GM12891 (cell line): ENCODE measurements at regions not wholly inside any gene's neighbourhood (a gene's known extent, or its start where the extent isn't known, plus 50 kb on each side); places are given as distances from the start of the nearest gene placed in this dataset.
A peak's percentile ranks its signal among the peaks of the same experiment; 100 is the strongest.

Experiments
- DNase-seq: peaks from one replicate; pipeline ENCODE4 v3.0.0; 2011; ENCODE audit warnings: low spot score; ENCODE audit not compliant: insufficient read length
- FAIRE-seq: peaks from 2 replicates; lab custom pipeline; 2011; peaks lifted over from hg19 to GRCh38; lab: Jason Lieb, UNC
- PAX5 ChIP-seq: IDR thresholded peaks from 2 replicates; pipeline ENCODE4 v1.6.1; 2011; ENCODE audit warnings: low read length, moderate library complexity, mild to moderate bottlenecking; ENCODE audit not compliant: insufficient read depth, severe bottlenecking
- POLR2A ChIP-seq: IDR thresholded peaks from 2 replicates; pipeline ENCODE4 v1.6.1; 2011; ENCODE audit warnings: low read depth, low read length, control low read depth
- POLR2AphosphoS5 ChIP-seq: IDR thresholded peaks from 2 replicates; pipeline ENCODE4 v1.6.1; 2011; ENCODE audit warnings: low read depth, low read length, control low read depth
- POU2F2 ChIP-seq: IDR thresholded peaks from 2 replicates; pipeline ENCODE4 v1.6.1; 2011; ENCODE audit warnings: low read depth, mild to moderate bottlenecking, control low read depth, low read length, moderate library complexity
- SPI1 ChIP-seq: IDR thresholded peaks from 2 replicates; pipeline ENCODE4 v1.6.1; 2011; ENCODE audit warnings: low read depth, low read length, control low read depth
- TAF1 ChIP-seq: IDR thresholded peaks from 2 replicates; pipeline ENCODE4 v1.6.1; 2011; ENCODE audit warnings: low read depth, low read length, control low read depth

DNA sequence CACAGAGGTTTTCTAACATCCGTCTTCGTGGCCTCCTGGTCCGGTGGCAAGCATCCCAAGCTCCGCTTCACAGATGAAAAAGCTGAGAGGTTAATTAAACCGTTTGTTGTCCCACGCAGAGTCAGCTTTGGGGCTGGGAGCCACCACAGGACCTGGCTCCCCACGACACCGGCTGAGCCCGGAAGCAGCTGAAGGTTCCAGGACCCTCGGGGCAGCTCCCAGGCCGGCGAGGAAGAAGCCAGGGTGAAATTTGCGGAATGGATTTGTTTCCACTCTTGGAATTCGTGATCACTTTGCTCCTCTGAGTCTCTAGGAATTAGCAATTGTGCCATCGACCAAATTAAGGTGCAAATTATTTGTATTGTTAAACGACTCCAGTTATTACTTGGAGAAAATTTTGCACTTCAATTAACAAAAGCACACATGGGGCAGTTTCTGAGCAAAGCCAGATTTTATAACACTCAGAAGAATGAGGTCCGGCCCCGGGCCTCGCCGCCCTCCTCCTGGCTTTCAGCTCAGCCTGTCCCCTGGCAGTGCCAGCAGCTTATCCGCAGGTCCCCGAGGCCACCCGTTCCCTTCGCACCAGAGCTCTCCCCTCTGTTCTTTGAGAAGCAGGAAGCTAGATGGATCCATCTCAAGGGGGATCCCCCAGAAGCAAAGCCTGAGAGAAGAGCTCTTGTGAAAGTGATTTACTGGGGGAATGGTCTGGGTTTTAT, 69.1 kb downstream of the SIK1 start:
- TF ChIP-seq SPI1 (no peak), POLR2A (no peak), POLR2AphosphoS5 (no peak), POU2F2 (no peak), PAX5 (no peak), TAF1 (no peak)
- no peak for FAIRE-seq

DNA sequence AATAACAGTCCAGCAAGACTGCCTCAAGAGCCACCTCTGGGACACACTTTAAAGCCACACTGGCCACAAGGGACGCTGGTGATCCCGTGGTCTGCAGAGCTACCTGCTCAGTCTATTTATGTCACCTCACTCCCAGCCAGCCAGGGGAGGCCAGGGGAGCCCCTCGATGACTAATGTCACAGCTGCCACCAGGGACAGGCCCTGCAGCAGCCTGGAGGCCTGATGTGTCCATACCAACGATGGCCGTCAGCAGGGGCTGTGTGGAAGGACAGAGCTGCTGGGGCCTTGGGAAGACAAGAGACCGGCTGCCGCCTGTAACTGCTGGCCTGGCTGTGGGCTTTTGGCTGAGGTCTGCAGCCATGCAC, 71.0 kb downstream of the SIK1 start:
- DNase-seq, result no peak
- no peak for FAIRE-seq
- TF ChIP-seq TAF1 (no peak), POU2F2 (no peak), POLR2AphosphoS5 (no peak), PAX5 (no peak), SPI1 (no peak), POLR2A (no peak)

More for the DNA sequence above, 69.1 kb downstream of the SIK1 start:
- DNase-seq, result no peak

DNA sequence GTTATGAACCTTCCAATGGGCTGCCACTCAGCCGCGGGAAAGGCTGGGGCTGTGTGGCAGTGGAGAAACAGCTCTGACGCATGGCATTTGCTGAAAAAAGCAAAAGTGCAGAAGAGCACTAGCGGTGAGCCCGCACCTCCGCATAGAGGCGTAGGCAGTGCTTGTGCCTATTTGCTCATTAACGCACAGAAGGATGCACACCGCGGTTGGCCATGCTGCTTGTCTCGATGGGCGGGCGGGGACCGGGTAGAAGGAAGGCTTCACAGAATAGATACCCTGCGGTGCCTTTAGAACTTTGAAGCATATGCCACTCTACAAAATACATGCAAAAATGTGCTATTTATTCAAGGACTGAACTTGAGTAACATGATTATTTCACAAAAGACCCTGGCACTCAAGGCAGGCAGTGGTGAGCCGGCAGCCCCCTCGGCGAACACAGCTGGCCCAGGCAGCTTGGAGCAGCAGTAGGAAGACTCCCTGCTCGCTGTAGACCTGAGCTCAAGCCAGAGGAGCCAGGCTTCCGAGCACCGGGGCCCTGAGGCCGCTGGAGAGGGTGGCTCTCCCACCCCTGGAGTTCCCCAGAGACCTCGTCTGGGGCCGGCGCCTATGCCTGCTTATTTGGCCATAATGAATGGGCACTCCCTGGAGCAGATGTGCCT, 71.5 kb downstream of the SIK1 start:
- DNase-seq (no peak), FAIRE-seq (no peak)
- TF ChIP-seq POU2F2, result no peak
- TF ChIP-seq TAF1, result no peak
- TF ChIP-seq PAX5, result no peak
- no peak for TF ChIP-seq SPI1

DNA sequence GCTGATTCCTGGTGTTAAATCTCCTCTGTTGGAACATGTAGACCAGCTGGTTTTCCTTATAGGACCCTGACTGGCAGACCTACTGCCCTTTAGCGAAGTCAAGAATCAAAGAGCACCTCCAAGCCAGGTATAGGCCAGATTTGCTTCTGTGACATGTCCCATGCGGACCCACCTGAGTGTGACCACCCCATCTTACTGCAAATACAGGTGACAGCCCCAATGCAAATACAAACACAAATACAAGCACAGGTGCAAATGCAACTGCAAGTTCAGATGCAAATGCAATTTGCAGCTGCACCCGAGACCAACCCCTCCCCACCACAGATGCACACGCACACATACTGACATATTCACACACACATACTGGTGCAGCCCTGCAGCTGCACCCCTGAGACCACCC, 72.3 kb downstream of the SIK1 start:
- DNase-seq (no peak), FAIRE-seq (peak; percentile 75)
- TF ChIP-seq SPI1, result no peak
- no peak for TF ChIP-seq POU2F2
- no peak for TF ChIP-seq POLR2AphosphoS5
- no peak for TF ChIP-seq POLR2A
- TF ChIP-seq PAX5, result no peak
- no peak for TF ChIP-seq TAF1

DNA sequence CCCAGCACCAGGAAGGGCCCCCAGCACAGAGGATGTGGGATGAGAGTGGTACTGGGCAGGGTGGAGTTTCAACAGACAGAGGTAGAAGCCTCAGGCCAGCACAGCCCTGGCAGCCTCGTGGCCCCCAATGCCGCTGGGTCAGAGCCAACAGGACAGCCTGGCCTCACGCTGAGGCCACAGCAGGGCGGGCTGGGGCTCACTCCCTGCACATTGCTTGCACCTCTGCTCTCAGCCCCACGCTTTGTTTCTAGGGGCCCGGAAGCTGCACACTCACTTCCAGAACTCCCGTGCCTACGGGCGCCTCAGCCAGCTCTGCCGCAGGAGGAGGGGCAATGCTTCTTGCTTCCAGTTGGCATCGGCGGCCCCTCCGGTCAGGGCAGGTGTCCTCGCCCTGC, 72.9 kb downstream of the SIK1 start:
- no peak for TF ChIP-seq POLR2AphosphoS5
- TF ChIP-seq PAX5, result no peak
- TF ChIP-seq TAF1, result no peak
- TF ChIP-seq POLR2A, result no peak
- no peak for TF ChIP-seq POU2F2
- TF ChIP-seq SPI1, result no peak
- FAIRE-seq (no peak), DNase-seq (no peak)

DNA sequence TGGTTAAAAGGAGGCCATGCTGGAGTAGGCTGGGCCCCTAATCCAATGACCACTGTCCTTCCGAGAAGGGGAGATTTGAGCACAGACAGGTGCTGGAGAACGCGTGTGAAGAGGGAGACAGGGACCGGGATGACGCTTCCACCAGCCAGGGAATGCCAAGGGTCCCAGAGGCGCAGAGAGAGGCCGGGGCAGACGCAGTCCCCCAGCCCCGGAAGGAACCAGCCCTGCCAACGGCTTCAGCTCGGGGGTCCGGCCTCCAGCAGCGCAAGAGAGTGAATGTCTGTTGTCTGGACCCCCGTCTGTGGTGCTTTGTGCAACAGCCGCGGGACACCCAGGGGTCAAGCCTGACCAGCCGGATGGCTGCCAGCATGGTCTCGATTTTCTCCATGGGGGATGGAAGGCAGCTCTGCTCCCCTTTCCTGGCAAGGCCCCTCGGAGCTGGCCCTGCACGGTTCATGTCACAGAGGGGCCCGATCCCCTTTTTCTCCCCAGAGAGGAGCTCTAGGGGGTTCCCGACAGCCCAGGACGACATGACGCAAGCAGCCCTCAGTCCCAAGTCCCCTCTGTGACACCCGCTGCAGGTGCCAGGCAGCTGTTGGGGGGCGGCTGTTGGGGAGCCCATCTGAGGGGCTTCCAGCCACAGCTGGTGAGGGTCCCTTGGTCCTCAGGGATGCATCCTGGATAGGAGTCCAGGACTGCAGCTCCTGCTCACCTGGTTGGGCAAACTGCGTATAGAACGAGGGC, 73.5 kb downstream of the SIK1 start:
- TF ChIP-seq POU2F2 (no peak), POLR2A (no peak), PAX5 (no peak), TAF1 (no peak), POLR2AphosphoS5 (no peak), SPI1 (no peak)
- DNase-seq (no peak), FAIRE-seq (no peak)

DNA sequence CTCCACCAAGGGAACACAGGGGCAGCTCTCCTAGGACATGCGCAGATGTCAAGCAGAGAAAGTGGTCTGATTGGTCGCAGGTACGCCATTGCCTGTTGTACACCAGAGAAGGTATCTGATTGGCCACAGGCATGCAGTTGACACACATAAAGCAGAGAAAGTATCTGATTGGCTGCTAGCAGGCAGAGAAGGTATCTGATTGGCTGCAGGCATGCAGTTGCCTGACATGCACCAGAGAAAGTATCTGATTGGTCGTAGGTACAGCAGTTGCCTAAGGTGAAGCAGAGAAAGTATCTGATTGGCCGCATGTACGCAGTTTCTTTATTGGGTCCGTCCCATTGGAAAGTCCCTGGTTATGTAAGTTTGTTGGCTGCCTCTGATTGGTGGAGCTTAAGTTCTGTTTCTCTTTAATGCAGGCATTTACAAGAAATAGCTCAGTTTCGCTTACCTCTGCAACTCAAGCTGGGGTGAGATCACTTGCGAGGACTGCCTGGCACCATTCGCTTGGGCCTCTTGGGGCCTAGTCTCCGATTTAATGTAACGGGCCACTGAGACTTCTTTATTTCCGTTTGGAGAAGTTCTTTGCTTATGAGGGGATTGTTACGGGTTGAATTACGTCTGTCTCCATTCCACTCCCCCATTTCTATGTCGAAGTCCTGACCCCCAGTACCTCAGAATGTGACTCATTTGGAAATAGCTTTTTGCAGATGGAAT, 74.2 kb downstream of the SIK1 start:
- DNase-seq (no peak), FAIRE-seq (peak; percentile 71)
- TF ChIP-seq TAF1 (no peak), POLR2AphosphoS5 (no peak), SPI1 (no peak), POU2F2 (no peak), POLR2A (no peak), PAX5 (no peak)

DNA sequence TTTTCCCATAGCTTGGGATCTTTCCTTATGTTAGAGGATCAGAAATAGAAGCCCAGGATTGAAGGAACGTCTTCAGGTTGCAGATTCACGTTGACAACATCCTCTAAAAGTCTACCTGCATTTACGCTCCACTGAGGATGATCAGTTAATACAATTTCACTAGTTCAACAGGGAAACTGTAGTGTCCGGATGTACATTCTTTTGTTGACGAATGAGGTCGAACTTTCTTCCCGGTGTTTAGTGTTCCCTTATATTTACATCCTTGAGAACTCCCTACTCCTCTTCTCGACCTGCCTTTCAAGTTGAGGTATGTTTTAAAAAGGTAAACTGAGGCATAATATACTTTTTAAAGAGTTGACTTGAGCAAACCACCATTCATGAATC, 74.8 kb downstream of the SIK1 start:
- DNase-seq, result no peak
- TF ChIP-seq TAF1 (no peak), PAX5 (no peak), POLR2A (no peak), POLR2AphosphoS5 (no peak), SPI1 (no peak), POU2F2 (no peak)
- FAIRE-seq, result no peak

DNA sequence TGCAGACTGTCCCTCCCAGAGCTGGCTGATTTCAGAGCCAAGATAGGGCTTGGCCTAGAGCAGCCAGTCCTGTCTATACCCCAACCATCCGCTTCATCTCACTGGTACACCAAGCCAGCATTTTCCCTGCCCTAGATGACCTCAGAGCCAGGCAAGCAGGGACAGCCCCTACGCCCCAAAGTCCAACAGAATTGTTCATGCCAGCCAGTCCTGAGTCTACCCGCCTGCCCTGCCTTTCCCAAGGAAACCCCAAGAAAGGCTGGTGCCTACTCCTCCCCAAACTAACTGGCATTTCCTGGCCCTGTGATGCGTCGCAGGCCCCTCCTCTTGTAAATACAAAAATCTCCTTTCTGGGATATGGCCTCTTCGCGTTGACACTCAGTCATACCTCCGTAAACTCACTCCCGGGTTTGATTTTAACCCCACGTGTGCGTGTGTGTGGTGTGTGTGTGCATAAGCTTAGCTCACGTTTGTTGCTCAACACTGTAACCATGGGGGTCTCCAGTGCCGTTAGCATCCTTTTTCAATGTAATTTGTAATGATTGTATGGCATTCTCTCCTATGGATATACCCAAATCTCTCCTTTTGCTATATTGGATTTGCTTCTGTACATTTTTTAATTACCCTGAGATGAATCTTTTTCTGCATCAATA, 75.3 kb downstream of the SIK1 start:
- FAIRE-seq (no peak), DNase-seq (no peak)
- TF ChIP-seq PAX5 (no peak), SPI1 (no peak), POLR2AphosphoS5 (no peak), TAF1 (no peak), POLR2A (no peak), POU2F2 (no peak)
